ENCODE measurements at regions not wholly inside any gene's neighbourhood (a gene's known extent, or its start where the extent isn't known, plus 50 kb on each side); places are given as distances from the start of the nearest gene placed in this dataset.

DNA sequence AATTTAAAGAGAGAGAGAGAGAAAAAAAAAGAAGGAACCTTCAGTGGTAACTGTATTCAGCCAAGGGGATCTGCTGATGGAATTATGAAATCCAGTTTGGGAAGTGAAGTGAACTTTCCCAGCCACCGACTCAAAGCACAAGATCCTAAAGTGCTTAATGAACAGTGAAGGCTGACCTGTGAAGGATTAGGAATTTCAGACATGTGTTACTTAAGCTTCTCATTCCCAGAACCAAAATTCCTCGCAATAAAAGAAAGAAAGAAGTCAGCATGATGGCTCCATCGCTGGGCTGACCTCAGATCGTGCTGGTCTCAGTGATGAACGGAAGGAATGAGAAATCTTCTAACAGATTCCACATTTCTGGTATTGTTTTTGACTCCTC lies 135.2 kb downstream of the ARSF start:
- Histone ChIP-seq H3K27ac (ENCODE audit: extremely low read depth, low read depth, low read length) (no peak overlapping the region), H3K36me3 (ENCODE audit: control insufficient read depth in 2 of 2, insufficient read depth in 1 of 2, low read length in 2 of 2) (no peaks in the 10 kb centered on the region), H3K4me3 (ENCODE audit: low read depth, low read length) (no peak overlapping the region), H3K4me1 (ENCODE audit: control insufficient read depth, insufficient read depth, low read length) (no peaks in the 10 kb centered on the region), H3K9me3 (ENCODE audit: control insufficient read depth, insufficient read depth, low read depth, low read length) (no peaks in the 10 kb centered on the region)
- TF ChIP-seq ZNF747 (tag by site-specific recombination; IDR thresholded peaks at IDR 0.05) = no peak
- TF ChIP-seq ZNF404 (tag by site-specific recombination; IDR thresholded peaks at IDR 0.05) = no peak
- no peak for TF ChIP-seq ZNF132 (tag by site-specific recombination; IDR thresholded peaks at IDR 0.05; ENCODE audit: borderline replicate concordance)
- no peak for TF ChIP-seq WT1 (tag by site-specific recombination; IDR thresholded peaks at IDR 0.05)
- TF ChIP-seq ZBTB11 (tag by site-specific recombination; conservative IDR thresholded peaks at IDR 0.05; ENCODE audit: low read depth) = no peak
- no peak for TF ChIP-seq ZNF433 (tag by site-specific recombination; IDR thresholded peaks at IDR 0.05; ENCODE audit: low read depth)
- no peak for TF ChIP-seq ZNF626 (tag by site-specific recombination; IDR thresholded peaks at IDR 0.05)
- TF ChIP-seq BCL11B (tag by site-specific recombination; IDR thresholded peaks at IDR 0.05; ENCODE audit: low read depth) = no peak
- no peak for TF ChIP-seq ZNF571 (tag by site-specific recombination; IDR thresholded peaks at IDR 0.05)
- no peak for TF ChIP-seq SALL2 (tag by site-specific recombination; IDR thresholded peaks at IDR 0.05; ENCODE audit: borderline replicate concordance)
- TF ChIP-seq MEIS1 (CRISPR knock-in tag; IDR thresholded peaks at IDR 0.05; ENCODE audit: borderline replicate concordance) = no peak
- TF ChIP-seq ZBTB44 (tag by site-specific recombination; IDR thresholded peaks at IDR 0.05) = no peak
- TF ChIP-seq ZNF175 (tag by site-specific recombination; IDR thresholded peaks at IDR 0.05) = no peak
- TF ChIP-seq, protein P1, sequence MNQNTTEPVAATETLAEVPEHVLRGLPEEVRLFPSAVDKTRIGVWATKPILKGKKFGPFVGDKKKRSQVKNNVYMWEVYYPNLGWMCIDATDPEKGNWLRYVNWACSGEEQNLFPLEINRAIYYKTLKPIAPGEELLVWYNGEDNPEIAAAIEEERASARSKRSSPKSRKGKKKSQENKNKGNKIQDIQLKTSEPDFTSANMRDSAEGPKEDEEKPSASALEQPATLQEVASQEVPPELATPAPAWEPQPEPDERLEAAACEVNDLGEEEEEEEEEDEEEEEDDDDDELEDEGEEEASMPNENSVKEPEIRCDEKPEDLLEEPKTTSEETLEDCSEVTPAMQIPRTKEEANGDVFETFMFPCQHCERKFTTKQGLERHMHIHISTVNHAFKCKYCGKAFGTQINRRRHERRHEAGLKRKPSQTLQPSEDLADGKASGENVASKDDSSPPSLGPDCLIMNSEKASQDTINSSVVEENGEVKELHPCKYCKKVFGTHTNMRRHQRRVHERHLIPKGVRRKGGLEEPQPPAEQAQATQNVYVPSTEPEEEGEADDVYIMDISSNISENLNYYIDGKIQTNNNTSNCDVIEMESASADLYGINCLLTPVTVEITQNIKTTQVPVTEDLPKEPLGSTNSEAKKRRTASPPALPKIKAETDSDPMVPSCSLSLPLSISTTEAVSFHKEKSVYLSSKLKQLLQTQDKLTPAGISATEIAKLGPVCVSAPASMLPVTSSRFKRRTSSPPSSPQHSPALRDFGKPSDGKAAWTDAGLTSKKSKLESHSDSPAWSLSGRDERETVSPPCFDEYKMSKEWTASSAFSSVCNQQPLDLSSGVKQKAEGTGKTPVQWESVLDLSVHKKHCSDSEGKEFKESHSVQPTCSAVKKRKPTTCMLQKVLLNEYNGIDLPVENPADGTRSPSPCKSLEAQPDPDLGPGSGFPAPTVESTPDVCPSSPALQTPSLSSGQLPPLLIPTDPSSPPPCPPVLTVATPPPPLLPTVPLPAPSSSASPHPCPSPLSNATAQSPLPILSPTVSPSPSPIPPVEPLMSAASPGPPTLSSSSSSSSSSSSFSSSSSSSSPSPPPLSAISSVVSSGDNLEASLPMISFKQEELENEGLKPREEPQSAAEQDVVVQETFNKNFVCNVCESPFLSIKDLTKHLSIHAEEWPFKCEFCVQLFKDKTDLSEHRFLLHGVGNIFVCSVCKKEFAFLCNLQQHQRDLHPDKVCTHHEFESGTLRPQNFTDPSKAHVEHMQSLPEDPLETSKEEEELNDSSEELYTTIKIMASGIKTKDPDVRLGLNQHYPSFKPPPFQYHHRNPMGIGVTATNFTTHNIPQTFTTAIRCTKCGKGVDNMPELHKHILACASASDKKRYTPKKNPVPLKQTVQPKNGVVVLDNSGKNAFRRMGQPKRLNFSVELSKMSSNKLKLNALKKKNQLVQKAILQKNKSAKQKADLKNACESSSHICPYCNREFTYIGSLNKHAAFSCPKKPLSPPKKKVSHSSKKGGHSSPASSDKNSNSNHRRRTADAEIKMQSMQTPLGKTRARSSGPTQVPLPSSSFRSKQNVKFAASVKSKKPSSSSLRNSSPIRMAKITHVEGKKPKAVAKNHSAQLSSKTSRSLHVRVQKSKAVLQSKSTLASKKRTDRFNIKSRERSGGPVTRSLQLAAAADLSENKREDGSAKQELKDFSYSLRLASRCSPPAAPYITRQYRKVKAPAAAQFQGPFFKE (tag by site-specific recombination; IDR thresholded peaks at IDR 0.05; ENCODE audit: borderline replicate concordance) = no peak
- no peak for TF ChIP-seq ZNF785 (tag by site-specific recombination; IDR thresholded peaks at IDR 0.05)
- TF ChIP-seq ZNF639 (tag by site-specific recombination; IDR thresholded peaks at IDR 0.05) = no peak
- TF ChIP-seq ZNF221 (tag by site-specific recombination; IDR thresholded peaks at IDR 0.05; ENCODE audit: borderline replicate concordance) = no peak
- TF ChIP-seq KLF16 (tag by site-specific recombination; IDR thresholded peaks at IDR 0.05) = no peak
- CTCF ChIA-PET = no interaction called here
- POLR2A ChIA-PET = no interaction called here

Measured in HEK293 (cell line).